NCI-H774 (cell line): ENCODE measurements at regions not wholly inside any gene's neighbourhood (a gene's known extent, or its start where the extent isn't known, plus 50 kb on each side); places are given as distances from the start of the nearest gene placed in this dataset.
"Not testable (repeated sequence)": the region's sequence is repeated elsewhere in the genome, so short reads cannot be mapped to it uniquely, and the experiment has no call there.

ENCODE experiments used
- DNase-seq: peaks from one replicate; lab custom pipeline; 2025; lab: John Stamatoyannopoulos, UW

DNA sequence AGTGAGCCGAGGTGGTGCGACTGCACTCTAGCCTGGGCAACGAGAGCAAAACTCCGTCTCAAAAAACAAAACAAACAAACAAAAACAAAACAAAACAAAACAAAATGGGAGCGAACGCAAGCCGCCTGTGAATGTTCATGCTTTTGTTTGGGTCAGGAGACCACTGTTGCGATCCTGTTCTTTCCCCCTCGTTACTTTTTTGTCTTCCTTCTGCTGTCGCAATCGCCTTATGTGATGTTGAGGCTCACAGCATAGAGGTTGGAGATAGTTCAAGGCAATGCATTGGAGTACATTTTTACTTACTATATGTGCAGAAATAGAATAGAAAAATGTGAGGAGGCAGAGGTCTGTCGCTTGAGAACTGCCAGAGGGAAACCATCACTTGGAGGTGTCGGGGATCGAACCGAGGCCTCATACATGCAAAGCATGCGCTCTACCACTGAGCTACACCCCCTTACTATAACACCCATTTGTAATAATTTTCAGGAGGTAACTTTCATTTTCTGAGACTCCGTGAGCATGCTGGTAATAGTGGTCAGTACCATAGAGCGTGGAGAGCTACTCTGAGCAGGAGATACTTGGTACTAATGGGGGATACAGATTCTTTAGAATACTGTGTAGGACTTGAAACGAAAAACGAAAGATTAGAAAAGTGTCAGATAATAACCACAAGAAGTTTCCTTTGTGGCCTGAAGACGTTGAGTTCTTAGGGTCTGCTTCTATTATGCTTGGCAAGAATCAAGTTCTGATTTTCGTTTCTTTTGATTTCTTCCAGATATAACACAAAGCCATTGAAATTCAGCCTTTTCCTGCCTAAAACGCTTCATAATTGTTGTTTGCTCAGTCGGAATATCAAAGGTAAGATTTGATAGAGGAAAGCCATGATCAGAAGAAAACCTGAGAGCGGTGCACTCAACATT, 121.1 kb downstream of the TRIM27 start:
- no peak for DNase-seq

DNA sequence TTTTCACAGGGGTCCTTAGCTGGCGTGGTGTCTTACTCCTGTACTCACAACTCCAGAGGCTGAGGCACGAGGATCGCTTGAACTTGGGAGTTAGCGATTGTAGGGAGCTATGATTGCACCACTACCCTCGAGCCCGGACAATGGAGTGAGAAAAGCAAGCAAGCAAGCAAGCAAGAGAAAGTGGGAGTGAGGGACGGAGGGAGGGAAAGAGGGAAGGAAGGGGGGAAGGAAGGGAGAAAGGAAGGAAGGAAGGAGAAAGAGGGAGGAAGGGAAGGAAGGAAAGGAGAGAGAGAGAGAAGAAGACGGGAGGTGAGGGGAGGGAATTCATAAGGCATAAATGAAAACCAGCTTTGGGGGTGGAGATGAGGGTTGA, 120.5 kb downstream of the TRIM27 start:
- DNase-seq, result no peak

- DNase-seq, result peak; percentile 67
These were observed 116.0 kb downstream of the TRIM27 start for GRCh38 chr6:28807682-28808280.

- no peak for DNase-seq
These were observed 115.4 kb downstream of the TRIM27 start for GRCh38 chr6:28808383-28808782.

GRCh38 chr6:28809947-28810658, 113.7 kb downstream of the TRIM27 start:
- no peak for DNase-seq

GRCh38 chr6:28810659-28811053, 113.1 kb downstream of the TRIM27 start:
- DNase-seq, result no peak

DNA sequence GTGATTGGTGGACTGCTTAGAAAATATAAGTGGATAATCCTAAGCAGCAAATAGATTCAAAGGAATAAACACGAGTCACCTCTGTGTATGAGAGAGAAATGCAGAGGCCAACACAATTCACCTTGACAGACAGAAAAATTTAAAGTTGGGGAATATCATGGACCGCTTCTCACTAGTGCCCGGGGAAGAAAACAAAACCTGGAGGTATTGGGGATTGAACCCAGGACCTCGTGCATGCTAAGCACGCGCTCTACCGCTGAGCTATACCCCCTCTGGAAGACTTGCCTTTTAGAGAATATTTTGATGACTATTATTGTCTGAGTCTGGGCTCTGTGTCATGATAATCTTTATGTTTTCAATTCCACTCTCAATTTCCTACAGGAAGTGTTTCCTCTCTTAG, 111.9 kb downstream of the TRIM27 start:
- no peak for DNase-seq

- DNase-seq, result no peak
These were observed 110.8 kb downstream of the TRIM27 start for GRCh38 chr6:28812778-28813569.

GRCh38 chr6:28814032-28814976, 109.5 kb downstream of the TRIM27 start:
- no peak for DNase-seq

DNA sequence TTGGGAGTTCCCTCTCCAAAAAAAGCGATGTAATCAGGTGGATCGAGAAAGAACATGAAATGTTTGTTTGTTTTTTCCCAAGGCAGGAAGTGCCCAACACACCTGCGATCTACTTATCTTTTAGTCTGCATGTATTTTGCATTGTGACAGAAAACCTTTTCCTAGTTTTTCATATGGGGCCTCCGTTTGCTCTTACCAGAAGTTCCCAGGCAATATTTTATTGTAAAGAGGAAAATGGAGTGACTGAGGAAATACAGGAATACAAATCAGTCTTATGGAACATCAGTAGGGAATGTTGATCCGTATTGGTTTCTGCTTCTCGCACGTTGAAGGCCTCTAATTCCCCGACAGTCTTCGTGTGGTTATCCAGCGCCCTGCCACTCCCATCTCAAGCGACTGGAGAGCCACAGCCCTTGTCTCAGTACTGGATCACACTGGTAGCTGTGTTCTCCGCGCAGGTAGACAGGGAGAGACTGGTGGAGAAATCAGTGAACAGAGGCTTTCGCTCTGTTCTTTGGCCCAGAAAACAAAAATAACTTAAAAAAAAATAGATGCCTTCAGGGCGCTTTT, 107.4 kb downstream of the TRIM27 start:
- no peak for DNase-seq

GRCh38 chr6:28816909-28817807, 106.6 kb downstream of the TRIM27 start:
- peak; percentile 48 for DNase-seq

DNA sequence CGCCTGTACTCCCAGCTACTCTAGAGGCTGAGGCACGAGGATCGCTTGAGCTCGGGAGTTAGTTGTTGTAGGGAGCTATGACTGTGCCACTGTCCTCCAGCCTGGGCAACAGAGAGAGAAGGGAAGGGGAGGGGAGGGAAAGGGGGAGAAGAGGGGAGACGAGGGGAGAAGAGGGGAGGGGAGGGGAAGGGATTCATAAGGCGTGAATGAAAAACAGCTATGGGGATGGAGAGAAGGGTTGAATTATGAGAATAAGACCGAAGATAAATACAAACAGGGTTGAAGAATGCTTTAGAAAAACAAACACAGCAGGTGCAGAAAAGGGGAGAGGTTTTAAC, 106.0 kb downstream of the TRIM27 start:
- no peak for DNase-seq

DNA sequence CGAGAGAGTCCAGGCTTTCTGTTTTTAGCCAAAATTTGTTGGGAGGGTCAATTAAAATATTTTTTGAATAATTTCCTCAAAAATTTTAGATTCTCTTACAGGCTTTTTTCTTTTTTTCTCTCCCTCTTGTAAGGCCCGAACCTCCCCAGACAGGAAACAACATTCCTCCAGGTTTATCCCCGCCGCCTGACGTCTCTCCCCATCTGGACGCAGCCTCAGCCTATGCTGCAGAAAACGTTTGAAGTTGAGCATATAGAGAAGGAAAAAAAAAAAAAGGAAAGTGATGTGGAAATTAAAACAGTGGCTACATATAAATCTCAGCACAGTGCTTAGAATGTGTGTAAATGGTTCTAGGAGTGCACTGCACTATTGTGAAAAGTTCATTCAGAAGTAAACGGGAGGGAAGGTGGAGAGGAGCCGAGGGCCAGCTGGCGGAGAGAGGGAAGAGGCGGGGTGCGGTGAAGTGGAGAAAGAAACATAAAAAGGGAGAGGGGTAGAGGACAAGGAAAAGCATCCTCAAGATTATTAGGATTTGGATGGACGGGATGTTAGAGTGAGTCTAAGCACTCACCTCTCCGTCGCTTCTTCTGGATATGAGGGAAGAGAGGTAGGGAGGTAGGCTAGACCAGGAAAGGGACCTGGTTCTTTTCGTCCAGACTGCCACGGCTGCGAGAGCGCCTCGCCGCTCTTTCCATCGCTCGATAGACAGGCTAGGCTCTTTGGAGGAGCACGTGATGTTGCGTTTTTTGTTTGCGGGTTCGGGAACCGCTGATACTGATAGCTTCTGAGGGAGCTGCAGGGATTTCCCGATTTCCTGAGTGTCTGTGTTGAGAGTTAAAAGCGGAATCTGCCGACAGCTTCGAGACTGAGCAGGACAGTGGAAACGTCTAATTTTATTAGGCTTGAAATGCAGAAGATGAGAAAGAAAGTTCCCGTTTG, 98.7 kb downstream of the TRIM27 start:
- DNase-seq, result no peak

- DNase-seq, result no peak
These were observed 98.0 kb downstream of the TRIM27 start for GRCh38 chr6:28825732-28826293.

GRCh38 chr6:28831683-28832082, 92.1 kb downstream of the TRIM27 start:
- not testable (repeated sequence) for DNase-seq

DNA sequence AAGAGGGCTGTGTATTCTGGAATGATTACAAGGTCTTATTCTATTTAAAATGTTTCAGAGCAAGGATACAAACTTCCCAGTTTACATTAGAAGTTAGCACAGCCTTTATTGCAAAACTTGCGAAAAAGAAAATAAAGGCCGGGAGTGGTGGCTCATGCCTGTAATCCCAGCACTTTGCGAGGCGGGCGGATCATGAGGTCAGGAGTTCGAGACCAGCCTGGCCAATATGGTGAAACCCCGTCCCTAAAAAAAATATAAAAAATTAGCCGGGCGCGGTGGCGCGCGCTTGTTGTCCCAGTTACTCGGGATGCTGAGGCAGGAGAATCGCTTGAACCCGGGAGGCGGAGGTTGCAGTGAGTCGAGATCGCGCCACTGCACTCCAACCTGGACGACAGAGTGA, 87.1 kb downstream of the TRIM27 start:
- DNase-seq, result not testable (repeated sequence)

- DNase-seq, result peak; percentile 67
These were observed 85.5 kb downstream of the TRIM27 start for GRCh38 chr6:28838289-28838633.
